ENCODE measurements at regions not wholly inside any gene's neighbourhood (a gene's known extent, or its start where the extent isn't known, plus 50 kb on each side); places are given as distances from the start of the nearest gene placed in this dataset.

- DNase-seq, result no peak
Observed at GRCh38 chr3:83902787-83903533, 1055.8 kb upstream of the CADM2 start.

- DNase-seq, result no peak
Observed at GRCh38 chr3:83913381-83913780, 1045.4 kb upstream of the CADM2 start.

- no peak for DNase-seq
Observed at GRCh38 chr3:83926291-83926690, 1032.5 kb upstream of the CADM2 start.

GRCh38 chr3:83928391-83928790, 1030.4 kb upstream of the CADM2 start:
- no peak for DNase-seq

- DNase-seq, result no peak
Observed at GRCh38 chr3:83928903-83929302, 1029.9 kb upstream of the CADM2 start.

GRCh38 chr3:83934192-83935021, 1024.4 kb upstream of the CADM2 start:
- peak; percentile 17 for DNase-seq

- DNase-seq, result no peak
Observed at GRCh38 chr3:83938491-83938890, 1020.3 kb upstream of the CADM2 start.

GRCh38 chr3:83941990-83942745, 1016.6 kb upstream of the CADM2 start:
- no peak for DNase-seq

- DNase-seq, result no peak
Observed at GRCh38 chr3:83946049-83946448, 1012.7 kb upstream of the CADM2 start.

- DNase-seq, result no peak
Observed at GRCh38 chr3:83946554-83946953, 1012.2 kb upstream of the CADM2 start.

GRCh38 chr3:83948771-83949170, 1010.0 kb upstream of the CADM2 start:
- DNase-seq, result no peak

- no peak for DNase-seq
Observed at GRCh38 chr3:83953417-83954089, 1005.2 kb upstream of the CADM2 start.

- no peak for DNase-seq
Observed at GRCh38 chr3:83956431-83956830, 1002.4 kb upstream of the CADM2 start.

- DNase-seq, result peak; percentile 6
Observed at GRCh38 chr3:83968356-83968755, 990.4 kb upstream of the CADM2 start.

- DNase-seq, result no peak
Observed at GRCh38 chr3:83971666-83972065, 987.1 kb upstream of the CADM2 start.

GRCh38 chr3:84008623-84009022, 950.2 kb upstream of the CADM2 start:
- DNase-seq, result no peak

- DNase-seq, result no peak
Observed at GRCh38 chr3:84023842-84024241, 934.9 kb upstream of the CADM2 start.

- DNase-seq, result no peak
Observed at GRCh38 chr3:84039099-84039498, 919.7 kb upstream of the CADM2 start.

GRCh38 chr3:84042399-84043106, 916.2 kb upstream of the CADM2 start:
- DNase-seq, result no peak

GRCh38 chr3:84066915-84067314, 891.9 kb upstream of the CADM2 start:
- DNase-seq, result no peak

- no peak for DNase-seq
Observed at GRCh38 chr3:84073664-84074063, 885.1 kb upstream of the CADM2 start.

- DNase-seq, result no peak
Observed at GRCh38 chr3:84074767-84075166, 884.0 kb upstream of the CADM2 start.

Measured in NCI-H510A treated with DMSO at 0.1 percent for 48 hours (cell line).